ENCODE measurements at regions not wholly inside any gene's neighbourhood (a gene's known extent, or its start where the extent isn't known, plus 50 kb on each side); places are given as distances from the start of the nearest gene placed in this dataset.

DNA sequence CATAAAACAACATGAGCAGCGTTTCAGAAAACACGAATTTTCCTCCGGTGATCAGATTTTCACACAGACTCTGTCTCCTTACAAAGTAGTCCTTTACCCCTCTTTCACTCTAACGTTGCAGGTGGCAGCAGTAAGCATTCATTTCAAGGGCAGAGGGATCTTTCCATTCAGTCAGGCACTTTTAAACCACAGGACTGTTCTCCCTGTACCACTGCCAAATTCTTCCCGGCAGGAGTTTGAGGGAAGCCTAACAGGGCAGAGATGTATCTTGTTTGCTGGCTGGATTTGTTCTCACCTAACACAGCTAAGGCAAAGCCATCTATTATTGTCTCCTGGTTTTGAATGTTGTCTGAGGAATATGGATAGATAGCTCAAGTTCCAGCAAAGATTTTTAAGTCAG is 1187.3 kb upstream of the SEL1L start:
- no peak for DNase-seq (ENCODE audit: low read depth in 1 of 2, low spot score in 1 of 2)
- Histone ChIP-seq H3K4me3 (replicated peaks; ENCODE audit: insufficient read depth, low read length) (no peak overlapping the region), H3K27me3 (ENCODE audit: insufficient read depth, poor library complexity, severe bottlenecking) (no peaks in the 10 kb centered on the region), H3K27ac (replicated peaks) (no peak overlapping the region)
- no peak for TF ChIP-seq POLR2AphosphoS5 (IDR thresholded peaks at IDR 0.05; ENCODE audit: low read depth)
- TF ChIP-seq, protein P1, sequence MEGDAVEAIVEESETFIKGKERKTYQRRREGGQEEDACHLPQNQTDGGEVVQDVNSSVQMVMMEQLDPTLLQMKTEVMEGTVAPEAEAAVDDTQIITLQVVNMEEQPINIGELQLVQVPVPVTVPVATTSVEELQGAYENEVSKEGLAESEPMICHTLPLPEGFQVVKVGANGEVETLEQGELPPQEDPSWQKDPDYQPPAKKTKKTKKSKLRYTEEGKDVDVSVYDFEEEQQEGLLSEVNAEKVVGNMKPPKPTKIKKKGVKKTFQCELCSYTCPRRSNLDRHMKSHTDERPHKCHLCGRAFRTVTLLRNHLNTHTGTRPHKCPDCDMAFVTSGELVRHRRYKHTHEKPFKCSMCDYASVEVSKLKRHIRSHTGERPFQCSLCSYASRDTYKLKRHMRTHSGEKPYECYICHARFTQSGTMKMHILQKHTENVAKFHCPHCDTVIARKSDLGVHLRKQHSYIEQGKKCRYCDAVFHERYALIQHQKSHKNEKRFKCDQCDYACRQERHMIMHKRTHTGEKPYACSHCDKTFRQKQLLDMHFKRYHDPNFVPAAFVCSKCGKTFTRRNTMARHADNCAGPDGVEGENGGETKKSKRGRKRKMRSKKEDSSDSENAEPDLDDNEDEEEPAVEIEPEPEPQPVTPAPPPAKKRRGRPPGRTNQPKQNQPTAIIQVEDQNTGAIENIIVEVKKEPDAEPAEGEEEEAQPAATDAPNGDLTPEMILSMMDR (IDR thresholded peaks at IDR 0.05; ENCODE audit: insufficient read depth, low read length): no peak
- TF ChIP-seq GABPA (IDR thresholded peaks at IDR 0.05; ENCODE audit: low read depth): no peak
- TF ChIP-seq, protein P2, sequence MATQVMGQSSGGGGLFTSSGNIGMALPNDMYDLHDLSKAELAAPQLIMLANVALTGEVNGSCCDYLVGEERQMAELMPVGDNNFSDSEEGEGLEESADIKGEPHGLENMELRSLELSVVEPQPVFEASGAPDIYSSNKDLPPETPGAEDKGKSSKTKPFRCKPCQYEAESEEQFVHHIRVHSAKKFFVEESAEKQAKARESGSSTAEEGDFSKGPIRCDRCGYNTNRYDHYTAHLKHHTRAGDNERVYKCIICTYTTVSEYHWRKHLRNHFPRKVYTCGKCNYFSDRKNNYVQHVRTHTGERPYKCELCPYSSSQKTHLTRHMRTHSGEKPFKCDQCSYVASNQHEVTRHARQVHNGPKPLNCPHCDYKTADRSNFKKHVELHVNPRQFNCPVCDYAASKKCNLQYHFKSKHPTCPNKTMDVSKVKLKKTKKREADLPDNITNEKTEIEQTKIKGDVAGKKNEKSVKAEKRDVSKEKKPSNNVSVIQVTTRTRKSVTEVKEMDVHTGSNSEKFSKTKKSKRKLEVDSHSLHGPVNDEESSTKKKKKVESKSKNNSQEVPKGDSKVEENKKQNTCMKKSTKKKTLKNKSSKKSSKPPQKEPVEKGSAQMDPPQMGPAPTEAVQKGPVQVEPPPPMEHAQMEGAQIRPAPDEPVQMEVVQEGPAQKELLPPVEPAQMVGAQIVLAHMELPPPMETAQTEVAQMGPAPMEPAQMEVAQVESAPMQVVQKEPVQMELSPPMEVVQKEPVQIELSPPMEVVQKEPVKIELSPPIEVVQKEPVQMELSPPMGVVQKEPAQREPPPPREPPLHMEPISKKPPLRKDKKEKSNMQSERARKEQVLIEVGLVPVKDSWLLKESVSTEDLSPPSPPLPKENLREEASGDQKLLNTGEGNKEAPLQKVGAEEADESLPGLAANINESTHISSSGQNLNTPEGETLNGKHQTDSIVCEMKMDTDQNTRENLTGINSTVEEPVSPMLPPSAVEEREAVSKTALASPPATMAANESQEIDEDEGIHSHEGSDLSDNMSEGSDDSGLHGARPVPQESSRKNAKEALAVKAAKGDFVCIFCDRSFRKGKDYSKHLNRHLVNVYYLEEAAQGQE (IDR thresholded peaks at IDR 0.05; ENCODE audit: insufficient replicate concordance, low read depth): no peak
- no peak for TF ChIP-seq SPI1 (IDR thresholded peaks at IDR 0.05; ENCODE audit: borderline replicate concordance, low read depth)

DNA sequence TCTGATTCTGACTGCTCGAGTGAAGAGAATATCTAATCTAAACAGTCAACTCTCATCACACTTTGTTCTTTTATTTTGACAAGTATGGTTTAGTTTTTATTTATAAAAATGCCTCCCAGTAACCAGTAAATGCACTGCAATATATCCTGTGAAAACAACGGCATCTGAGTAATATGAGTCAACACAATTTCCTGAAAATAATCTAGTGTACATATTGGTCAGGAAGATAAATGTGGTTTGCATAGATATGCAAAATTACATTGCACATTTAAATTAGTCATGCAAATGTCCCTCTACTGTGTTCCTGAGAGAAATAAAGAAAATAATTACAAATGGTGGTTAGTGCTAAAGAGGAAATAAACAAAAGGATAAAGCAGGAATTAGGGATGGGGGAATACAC is 1190.7 kb upstream of the SEL1L start:
- DNase-seq (ENCODE audit: low read depth in 1 of 2, low spot score in 1 of 2): no peak
- Histone ChIP-seq H3K4me3 (replicated peaks; ENCODE audit: insufficient read depth, low read length) (no peak overlapping the region), H3K27me3 (ENCODE audit: insufficient read depth, poor library complexity, severe bottlenecking) (no peaks in the 10 kb centered on the region), H3K27ac (replicated peaks) (no peak overlapping the region)
- TF ChIP-seq, protein P2 (IDR thresholded peaks at IDR 0.05; ENCODE audit: insufficient replicate concordance, low read depth): no peak
- TF ChIP-seq GABPA (IDR thresholded peaks at IDR 0.05; ENCODE audit: low read depth) (no peak), POLR2AphosphoS5 (IDR thresholded peaks at IDR 0.05; ENCODE audit: low read depth) (no peak), SPI1 (IDR thresholded peaks at IDR 0.05; ENCODE audit: borderline replicate concordance, low read depth) (no peak)
- TF ChIP-seq, protein P1 (IDR thresholded peaks at IDR 0.05; ENCODE audit: insufficient read depth, low read length): no peak

DNA sequence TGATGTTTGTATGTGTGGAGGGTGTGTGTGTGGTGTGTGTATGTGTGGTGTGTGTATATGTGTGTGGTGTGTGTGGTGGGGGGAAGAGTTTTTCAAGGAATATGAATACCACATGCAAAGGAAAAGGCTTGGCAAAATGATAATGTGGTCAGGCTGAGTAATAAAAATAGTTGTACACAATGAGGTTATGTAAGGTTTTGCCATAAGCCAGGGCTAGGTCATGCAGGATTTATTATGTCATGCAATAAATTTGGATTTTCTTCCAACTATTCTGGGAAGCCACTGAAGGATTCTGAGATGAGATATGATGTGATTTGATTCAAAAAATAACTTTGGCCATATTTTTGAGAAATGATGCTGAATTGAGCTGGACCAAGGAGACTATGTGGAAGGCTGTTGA is 1191.6 kb upstream of the SEL1L start:
- Histone ChIP-seq H3K27me3 (ENCODE audit: insufficient read depth, poor library complexity, severe bottlenecking) (no peaks in the 10 kb centered on the region), H3K27ac (replicated peaks) (no peak overlapping the region), H3K4me3 (replicated peaks; ENCODE audit: insufficient read depth, low read length) (no peak overlapping the region)
- DNase-seq (ENCODE audit: low read depth in 1 of 2, low spot score in 1 of 2): no peak
- TF ChIP-seq, protein P2 (IDR thresholded peaks at IDR 0.05; ENCODE audit: insufficient replicate concordance, low read depth): no peak

DNA sequence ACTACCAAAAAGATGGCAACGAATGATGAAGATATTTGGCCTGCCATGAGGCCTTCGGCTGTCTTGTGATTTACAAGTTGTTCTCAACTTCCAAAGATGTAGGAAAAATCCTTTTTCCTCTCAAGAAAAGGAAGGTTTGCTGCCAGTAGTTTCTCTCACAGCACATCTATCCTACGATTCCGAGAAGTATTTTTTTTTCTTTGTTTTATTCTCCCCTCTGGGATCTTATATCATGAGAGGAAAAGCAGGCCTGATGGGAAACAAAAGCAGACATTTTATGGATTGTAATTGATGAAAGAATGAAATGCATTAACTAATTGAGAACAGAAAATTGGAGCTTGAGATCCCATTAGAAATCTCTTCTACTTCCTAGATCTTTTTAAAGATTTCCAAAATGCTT is 1197.9 kb upstream of the SEL1L start:
- DNase-seq (ENCODE audit: low read depth in 1 of 2, low spot score in 1 of 2): no peak
- H3K27ac ChIP-seq (replicated peaks): no peak overlapping the region
- H3K27me3 ChIP-seq (ENCODE audit: insufficient read depth, poor library complexity, severe bottlenecking): no peaks in the 10 kb centered on the region

More for the DNA sequence above, 1197.9 kb upstream of the SEL1L start:
- H3K4me3 ChIP-seq (replicated peaks; ENCODE audit: insufficient read depth, low read length): no peak overlapping the region
- TF ChIP-seq, protein P2 (IDR thresholded peaks at IDR 0.05; ENCODE audit: insufficient replicate concordance, low read depth): no peak
